Mucosa of descending colon (tissue), 3 donors: ENCODE measurements at regions not wholly inside any gene's neighbourhood (a gene's known extent, or its start where the extent isn't known, plus 50 kb on each side); places are given as distances from the start of the nearest gene placed in this dataset.
A peak's percentile ranks its signal among the peaks of the same experiment; 100 is the strongest.
"Not testable (repeated sequence)": the region's sequence is repeated elsewhere in the genome, so short reads cannot be mapped to it uniquely, and the experiment has no call there.

Experiments
- ATAC-seq: fragments of 200-7000 bp; cut with Tn5 transposase; one replicate; pipeline ENCODE4 v1.9.1; 2020; ENCODE audit warnings: mild to moderate bottlenecking, moderate library complexity
- DNase-seq, 3 donors: peaks; one replicate each; pipeline ENCODE4 v3.0.0-alpha.2; 2020
- H3K36me3 ChIP-seq: fragments of 200-600 bp; one replicate; pipeline ENCODE4 v1.8.0; 2021; ENCODE audit warnings: low read depth, mild to moderate bottlenecking
- H3K4me1 ChIP-seq: fragments of 200-600 bp; one replicate; pipeline ENCODE4 v1.8.0; 2021; ENCODE audit warnings: low read depth, mild to moderate bottlenecking
- H3K4me3 ChIP-seq: fragments of 200-600 bp; one replicate; pipeline ENCODE4 v1.8.0; 2021; ENCODE audit warnings: mild to moderate bottlenecking
- H3K9me3 ChIP-seq: fragments of 200-600 bp; one replicate; pipeline ENCODE4 v1.8.0; 2021; ENCODE audit warnings: mild to moderate bottlenecking
- intact Hi-C, 2 donors: fragments of 100-400 bp; cut with DNase I in 1 of 2; cut with micrococcal nuclease in 1 of 2; formaldehyde crosslinking; loops; one replicate each; pipeline versions ENCODE4 v1.11.0 to v1.11.1; 2022; cut with DNase I, micrococcal nuclease
- TF ChIP-seq, protein P1 (sequence below): fragments of 200-600 bp; IDR thresholded peaks from one replicate; pipeline ENCODE4 v1.8.0; 2022; ENCODE audit warnings: antibody characterized with exemption, mild to moderate bottlenecking
- donor health status: DM: no; HTN: no; CAD: no; lungs with moderate emphysema.
- donor health status: DM: no; HTN: no; CAD: no.
- donor health status: DM: no; HTN: yes; CAD: no.

DNA sequence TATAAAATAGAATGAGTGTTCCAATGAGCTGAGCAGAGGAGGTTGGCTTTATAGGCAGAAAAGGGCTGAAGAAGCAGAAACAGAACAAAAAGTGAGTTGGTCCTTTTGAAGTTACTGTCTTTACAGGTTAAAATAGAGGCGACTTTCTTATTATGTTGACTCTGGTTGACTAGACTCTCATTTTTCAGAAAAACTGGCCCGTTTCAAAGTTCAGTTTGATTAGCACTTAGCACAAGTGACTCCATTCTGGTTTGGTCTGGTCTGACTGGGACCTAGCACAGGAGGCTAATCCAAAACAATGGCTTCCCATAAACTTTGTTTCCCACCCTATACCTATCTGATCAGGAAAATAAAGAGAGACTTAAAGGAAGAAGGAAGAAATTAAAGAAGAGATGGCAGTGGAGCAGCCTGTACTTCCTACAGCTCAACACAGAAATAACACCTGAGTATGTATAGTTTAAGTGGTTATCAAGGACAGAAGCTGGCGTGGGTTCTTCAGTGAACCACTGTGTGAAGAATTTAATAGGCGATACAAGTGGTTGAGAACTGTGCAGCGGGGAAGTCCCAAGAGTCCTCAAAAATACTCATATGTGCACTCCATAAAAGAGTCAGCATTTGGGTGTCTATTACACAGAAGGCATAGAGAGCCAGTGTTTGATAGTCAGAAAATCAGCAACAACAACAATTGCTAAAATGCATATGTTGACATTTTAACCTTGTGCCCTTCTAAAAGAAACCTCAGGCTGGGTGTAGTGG lies 554.8 kb upstream of the HTR2C start:
- Histone ChIP-seq H3K9me3 (no peaks in the 10 kb centered on the region), H3K4me3 (no peak overlapping the region), H3K36me3 (no peaks in the 10 kb centered on the region), H3K4me1 (no peaks in the 10 kb centered on the region)
- DNase-seq (no peak), ATAC-seq (no peak)
- intact Hi-C loops = no loop called here
- TF ChIP-seq, protein P1, sequence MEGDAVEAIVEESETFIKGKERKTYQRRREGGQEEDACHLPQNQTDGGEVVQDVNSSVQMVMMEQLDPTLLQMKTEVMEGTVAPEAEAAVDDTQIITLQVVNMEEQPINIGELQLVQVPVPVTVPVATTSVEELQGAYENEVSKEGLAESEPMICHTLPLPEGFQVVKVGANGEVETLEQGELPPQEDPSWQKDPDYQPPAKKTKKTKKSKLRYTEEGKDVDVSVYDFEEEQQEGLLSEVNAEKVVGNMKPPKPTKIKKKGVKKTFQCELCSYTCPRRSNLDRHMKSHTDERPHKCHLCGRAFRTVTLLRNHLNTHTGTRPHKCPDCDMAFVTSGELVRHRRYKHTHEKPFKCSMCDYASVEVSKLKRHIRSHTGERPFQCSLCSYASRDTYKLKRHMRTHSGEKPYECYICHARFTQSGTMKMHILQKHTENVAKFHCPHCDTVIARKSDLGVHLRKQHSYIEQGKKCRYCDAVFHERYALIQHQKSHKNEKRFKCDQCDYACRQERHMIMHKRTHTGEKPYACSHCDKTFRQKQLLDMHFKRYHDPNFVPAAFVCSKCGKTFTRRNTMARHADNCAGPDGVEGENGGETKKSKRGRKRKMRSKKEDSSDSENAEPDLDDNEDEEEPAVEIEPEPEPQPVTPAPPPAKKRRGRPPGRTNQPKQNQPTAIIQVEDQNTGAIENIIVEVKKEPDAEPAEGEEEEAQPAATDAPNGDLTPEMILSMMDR = no peak

DNA sequence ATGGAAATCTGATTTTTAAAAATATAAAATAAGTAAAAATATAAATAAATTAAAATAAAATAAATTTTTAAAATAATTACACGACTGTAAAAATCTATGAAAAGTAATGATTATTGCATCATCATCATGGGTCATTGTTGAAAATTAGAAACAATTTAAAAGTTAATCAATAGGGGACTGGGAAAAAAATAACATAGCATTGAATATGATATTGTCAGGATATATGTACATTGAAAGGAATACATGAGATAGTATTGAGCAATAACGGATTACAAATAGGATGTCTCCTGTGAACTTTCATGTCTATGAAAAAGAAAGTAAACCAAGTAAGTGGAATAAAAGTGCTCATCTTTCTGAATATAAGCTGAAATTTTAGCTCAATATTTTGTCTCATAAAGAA lies 566.8 kb upstream of the HTR2C start:
- Histone ChIP-seq H3K4me1 (no peaks in the 10 kb centered on the region), H3K4me3 (no peak overlapping the region), H3K36me3 (no peaks in the 10 kb centered on the region), H3K9me3 (no peaks in the 10 kb centered on the region)
- ATAC-seq (no peak), DNase-seq (no peak)
- TF ChIP-seq, protein P1 = no peak
- intact Hi-C loops = no loop called here

DNA sequence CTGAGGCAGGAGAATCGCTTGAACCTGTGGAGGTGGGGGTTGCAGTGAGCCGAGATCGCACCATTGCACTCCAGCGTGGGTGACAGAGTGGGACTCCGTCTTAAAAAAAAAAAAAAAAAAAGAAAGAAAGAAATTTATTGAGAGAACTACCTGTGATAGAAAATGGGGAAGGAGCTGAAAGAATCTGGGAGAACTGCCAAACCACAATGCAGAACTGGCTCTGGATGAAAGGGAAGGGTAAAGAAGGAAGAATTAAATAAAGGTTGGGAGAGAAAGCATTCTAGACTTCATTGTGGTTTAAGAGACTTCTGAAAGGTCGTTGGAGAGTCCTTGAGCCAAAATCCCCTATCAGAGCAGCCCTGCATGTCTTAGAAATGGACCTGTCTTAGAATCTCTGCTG lies 567.9 kb upstream of the HTR2C start:
- no peaks in the 10 kb centered on the region for H3K36me3 ChIP-seq
- TF ChIP-seq, protein P1 = no peak
- intact Hi-C loops = no loop called here
- ATAC-seq (no peak), DNase-seq (no peak)
- no peak overlapping the region for H3K4me3 ChIP-seq
- H3K9me3 ChIP-seq = no peaks in the 10 kb centered on the region
- H3K4me1 ChIP-seq = no peaks in the 10 kb centered on the region

DNA sequence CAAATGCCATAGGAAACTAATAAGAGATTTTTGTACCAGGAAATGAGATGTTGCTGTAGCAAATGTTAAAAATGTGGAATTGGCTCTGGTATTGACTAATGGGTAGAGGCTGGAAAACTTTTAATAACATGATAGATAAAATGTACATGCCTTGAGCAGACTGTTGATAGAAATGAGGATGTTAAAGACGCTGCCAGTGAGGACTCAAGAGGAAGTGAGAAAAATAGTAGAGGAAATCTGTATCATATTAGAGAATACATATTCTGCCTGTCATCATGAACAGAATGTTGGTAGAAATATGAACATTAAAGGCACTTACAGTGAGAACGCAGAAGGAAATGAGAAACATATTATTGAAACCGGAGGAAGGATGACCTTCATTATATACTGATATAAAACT lies 577.2 kb upstream of the HTR2C start:
- no peak for DNase-seq
- H3K4me3 ChIP-seq = no peak overlapping the region
- TF ChIP-seq, protein P1 = no peak
- intact Hi-C loops = no loop called here
- no peaks in the 10 kb centered on the region for H3K4me1 ChIP-seq
- H3K9me3 ChIP-seq = no peaks in the 10 kb centered on the region
- no peaks in the 10 kb centered on the region for H3K36me3 ChIP-seq
- ATAC-seq = no peak

DNA sequence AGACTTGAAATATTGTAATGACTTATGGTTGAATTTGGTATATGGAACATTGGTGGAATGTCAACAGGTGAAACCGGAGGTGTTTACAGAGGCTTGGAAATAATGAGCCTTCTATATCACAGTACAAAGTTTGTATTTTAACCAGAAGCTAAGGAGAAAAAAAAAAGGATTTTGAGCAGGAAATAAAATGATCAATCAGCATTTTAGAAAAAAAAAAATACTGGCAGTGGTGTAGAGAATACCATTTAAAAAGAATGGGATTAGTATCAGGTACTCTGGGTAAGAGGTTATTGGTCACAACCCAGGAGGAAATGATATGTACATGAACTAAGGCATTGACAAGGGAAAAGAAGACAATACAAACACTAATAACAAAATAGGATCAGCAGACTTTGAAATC lies 587.1 kb upstream of the HTR2C start:
- DNase-seq (no peak), ATAC-seq (no peak)
- intact Hi-C loops = no loop called here

DNA sequence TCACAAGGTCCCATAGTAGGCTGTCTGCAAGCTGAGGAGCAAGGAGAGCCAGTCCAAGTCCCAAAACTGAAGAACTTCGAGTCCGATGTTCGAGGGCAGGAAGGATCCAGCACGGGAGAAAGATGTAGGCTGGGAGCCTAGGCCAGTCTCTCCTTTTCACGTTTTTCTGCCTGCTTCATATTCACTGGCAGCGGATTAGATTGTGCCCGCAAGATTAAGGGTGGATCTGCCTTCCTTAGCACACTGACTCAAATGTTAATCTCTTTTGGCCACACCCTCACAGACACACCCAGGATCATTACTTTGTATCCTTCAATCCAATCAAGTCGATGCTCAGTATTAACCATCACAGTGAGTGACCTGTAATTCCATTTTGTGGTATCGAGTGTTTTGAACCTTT lies 592.2 kb upstream of the HTR2C start:
- ATAC-seq, H3K4me1 ChIP-seq, DNase-seq, H3K36me3 ChIP-seq, intact Hi-C loops, H3K4me3 ChIP-seq, H3K9me3 ChIP-seq: not testable (repeated sequence)

More for the DNA sequence above, 587.1 kb upstream of the HTR2C start:
- H3K4me3 ChIP-seq = no peak overlapping the region
- H3K4me1 ChIP-seq = no peaks in the 10 kb centered on the region
- TF ChIP-seq, protein P1 = no peak
- no peaks in the 10 kb centered on the region for H3K9me3 ChIP-seq
- H3K36me3 ChIP-seq = no peaks in the 10 kb centered on the region

DNA sequence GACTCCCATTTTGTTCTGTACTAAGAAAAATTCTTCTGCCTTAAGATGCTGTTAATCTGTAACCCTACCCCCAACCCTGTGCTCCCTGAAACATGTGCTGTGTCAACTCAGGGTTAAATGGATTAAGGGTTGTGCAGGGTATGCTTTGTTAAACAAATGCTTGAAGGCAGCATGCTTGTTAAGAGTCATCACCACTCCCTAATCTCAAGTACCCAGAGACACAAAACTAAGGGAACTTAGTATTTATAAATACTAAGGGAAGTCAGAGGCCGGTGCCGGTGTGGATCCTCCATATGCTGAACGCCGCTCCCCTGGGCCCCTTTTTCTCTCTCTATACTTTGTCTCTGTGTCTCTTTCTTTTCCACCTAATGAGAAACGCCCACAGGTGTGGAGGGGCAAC lies 593.2 kb upstream of the HTR2C start:
- H3K4me1 ChIP-seq, H3K9me3 ChIP-seq, H3K4me3 ChIP-seq, H3K36me3 ChIP-seq, DNase-seq, ATAC-seq, intact Hi-C loops: not testable (repeated sequence)

DNA sequence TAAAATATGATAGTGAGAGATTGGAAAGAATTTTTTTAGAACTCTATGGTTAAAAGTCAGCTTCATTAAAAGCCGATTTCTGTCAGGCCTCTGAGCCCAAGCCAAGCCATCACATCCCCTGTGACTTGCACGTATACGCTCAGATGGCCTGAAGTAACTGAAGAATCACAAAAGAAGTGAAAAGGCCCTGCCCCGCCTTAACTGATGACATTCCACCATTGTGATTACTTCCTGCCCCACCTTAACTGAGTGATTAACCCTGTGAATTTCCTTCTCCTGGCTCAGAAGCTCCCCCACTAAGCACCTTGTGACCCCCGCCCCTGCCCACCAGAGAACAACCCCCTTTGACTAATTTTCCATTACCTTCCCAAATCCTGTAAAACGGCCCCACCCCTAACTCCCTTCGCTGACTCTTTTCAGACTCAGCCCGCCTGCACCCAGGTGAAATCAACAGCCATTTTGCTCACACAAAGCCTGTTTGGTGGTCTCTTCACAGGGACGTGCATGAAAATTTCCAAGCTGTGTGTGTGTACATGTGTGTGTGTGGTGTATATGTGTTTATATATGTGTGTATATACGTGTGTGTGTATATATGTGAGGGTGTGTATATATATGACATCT lies 595.5 kb upstream of the HTR2C start:
- intact Hi-C loops, H3K4me1 ChIP-seq, H3K36me3 ChIP-seq, ATAC-seq, H3K4me3 ChIP-seq, H3K9me3 ChIP-seq: not testable (repeated sequence)
- DNase-seq = peak in 1 of 3 donors; percentile 16
